Thyroid gland (tissue), 4 donors: ENCODE measurements at regions not wholly inside any gene's neighbourhood (a gene's known extent, or its start where the extent isn't known, plus 50 kb on each side); places are given as distances from the start of the nearest gene placed in this dataset.

Experiments used
- DNase-seq, 2 donors: peaks; one replicate each; pipeline ENCODE4 v3.0.0-alpha.2; 2019
- H3K27ac ChIP-seq, 3 donors: fragments of 200-600 bp; sonication (generic); 1 replicate in 2 of 3; 2 replicates in 1 of 3; pipeline ENCODE4 v1.5.1; 2016 to 2019; ENCODE audit warnings: mild to moderate bottlenecking in 1 of 3, moderate library complexity in 1 of 3
- H3K27me3 ChIP-seq: fragments of 200-600 bp; sonication (generic); one replicate; pipeline ENCODE4 v1.5.1; 2019
- H3K36me3 ChIP-seq, 2 donors: fragments of 200-600 bp; sonication (generic); one replicate each; pipeline ENCODE4 v1.5.1; 2016 to 2019
- H3K4me1 ChIP-seq, 2 donors: fragments of 200-600 bp; sonication (generic); one replicate each; pipeline ENCODE4 v1.5.1; 2017 to 2019
- H3K4me3 ChIP-seq, 3 donors: fragments of 200-600 bp; sonication (generic); replicated peaks in 1 of 3; 1 replicate in 2 of 3; 2 replicates in 1 of 3; pipeline ENCODE4 v1.5.1; 2016; ENCODE audit warnings: mild to moderate bottlenecking in 1 of 3
- H3K9me3 ChIP-seq: fragments of 200-600 bp; sonication (generic); one replicate; pipeline ENCODE4 v1.5.1; 2017
- CTCF ChIP-seq, 6 experiments: fragments of 200-600 bp in 3 of 6; fragments of 450-650 bp in 3 of 6; sonication (generic) in 3 of 6; IDR thresholded peaks; one replicate each; pipeline ENCODE4 v1.5.1; 2016 to 2019; ENCODE audit warnings: antibody characterized with exemption in 6 of 6, mild to moderate bottlenecking in 2 of 6, inconsistent platforms in 1 of 6, moderate library complexity in 1 of 6
- POLR2A ChIP-seq, 2 donors: fragments of 450-650 bp; IDR thresholded peaks; one replicate each; pipeline ENCODE4 v1.6.1; 2017; ENCODE audit warnings: antibody characterized with exemption in 2 of 2, mild to moderate bottlenecking in 2 of 2, moderate library complexity in 1 of 2
- WGBS, 2 donors: methylation state at CpG; one replicate each; pipeline ENCODE4 v1.1.5; 2017; 5-methylcytosine and 5-hydroxymethylcytosine counted together
- intact Hi-C: fragments of 100-400 bp; cut with DNase I; formaldehyde crosslinking; loops from one replicate; pipeline ENCODE4 v1.15.1; 2023

- Histone ChIP-seq H3K36me3 (no peaks in the 10 kb centered on the region), H3K27ac (no peak overlapping the region), H3K9me3 (no peaks in the 10 kb centered on the region), H3K4me1 (peaks cover 4 to 13% of the 10 kb centered on the region in 2 donors), H3K27me3 (no peaks in the 10 kb centered on the region), H3K4me3 (no peak overlapping the region)
- TF ChIP-seq POLR2A (IDR thresholded peaks at IDR 0.05) = no peak
- TF ChIP-seq CTCF (IDR thresholded peaks at IDR 0.05) = no peak
- intact Hi-C loops = no loop called here
- DNase-seq = no peak
- WGBS, 2 donors = 43 to 57% methylated on average over 3 of the region's 3 CpGs
These were observed 172.0 kb upstream of the CAMK1G start for GRCh38 chr1:209411491-209411929.

- DNase-seq = no peak
- intact Hi-C loops = no loop called here
- Histone ChIP-seq H3K27ac (no peak overlapping the region), H3K27me3 (no peaks in the 10 kb centered on the region), H3K4me1 (peaks cover 4 to 13% of the 10 kb centered on the region in 2 donors), H3K4me3 (no peak overlapping the region), H3K36me3 (no peaks in the 10 kb centered on the region), H3K9me3 (no peaks in the 10 kb centered on the region)
- TF ChIP-seq POLR2A (IDR thresholded peaks at IDR 0.05) (no peak), CTCF (IDR thresholded peaks at IDR 0.05) (no peak)
These were observed 171.5 kb upstream of the CAMK1G start for GRCh38 chr1:209412036-209412435.

- H3K27me3 ChIP-seq = no peaks in the 10 kb centered on the region
- no peaks in the 10 kb centered on the region for H3K36me3 ChIP-seq
- TF ChIP-seq POLR2A (IDR thresholded peaks at IDR 0.05) = no peak
- H3K4me3 ChIP-seq = no peak overlapping the region
- no peak overlapping the region for H3K27ac ChIP-seq
- H3K4me1 ChIP-seq = peaks cover 4 to 13% of the 10 kb centered on the region in 2 donors
- intact Hi-C loops = no loop called here
- DNase-seq = no peak
- WGBS, 2 donors = 78 to 88% methylated on average over 1 of the region's 1 CpG
- H3K9me3 ChIP-seq = no peaks in the 10 kb centered on the region
These were observed 170.9 kb upstream of the CAMK1G start for GRCh38 chr1:209412566-209412965.

- peaks cover 4 to 13% of the 10 kb centered on the region in 2 donors for H3K4me1 ChIP-seq
- intact Hi-C loops = no loop called here
These were observed 170.5 kb upstream of the CAMK1G start for GRCh38 chr1:209413062-209413461.

GRCh38 chr1:209414803-209415329 is 168.6 kb upstream of the CAMK1G start:
- intact Hi-C loops = no loop called here
- TF ChIP-seq POLR2A (IDR thresholded peaks at IDR 0.05) (no peak), CTCF (IDR thresholded peaks at IDR 0.05) (no peak)
- Histone ChIP-seq H3K36me3 (no peaks in the 10 kb centered on the region), H3K27me3 (no peaks in the 10 kb centered on the region), H3K4me1 (peaks cover 4 to 15% of the 10 kb centered on the region in 2 donors), H3K4me3 (no peak overlapping the region), H3K9me3 (no peaks in the 10 kb centered on the region), H3K27ac (no peak overlapping the region)
- 95% methylated on average over 8 of the region's 8 CpGs for WGBS, 2 donors
- DNase-seq = no peak

More at GRCh38 chr1:209413062-209413461, 170.5 kb upstream of the CAMK1G start:
- TF ChIP-seq POLR2A (IDR thresholded peaks at IDR 0.05) (no peak), CTCF (IDR thresholded peaks at IDR 0.05) (no peak)
- Histone ChIP-seq H3K27me3 (no peaks in the 10 kb centered on the region), H3K9me3 (no peaks in the 10 kb centered on the region), H3K36me3 (no peaks in the 10 kb centered on the region), H3K27ac (no peak overlapping the region), H3K4me3 (no peak overlapping the region)
- no peak for DNase-seq
- whole genome bisulfite sequencing, 2 donors = 83 to 88% methylated on average over 3 of the region's 3 CpGs
